Progenitor cell of endocrine pancreas (in vitro differentiated cells): ENCODE measurements at regions not wholly inside any gene's neighbourhood (a gene's known extent, or its start where the extent isn't known, plus 50 kb on each side); places are given as distances from the start of the nearest gene placed in this dataset.

Experiments used
- DNase-seq: peaks from one replicate; pipeline ENCODE4 v3.0.0; 2021; ENCODE audit warnings: low spot score; ENCODE audit not compliant: unreplicated experiment
- H3K27ac Mint-ChIP-seq: 2 replicates; pipeline ENCODE4 v1.8.0; 2021; ENCODE audit warnings: mild to moderate bottlenecking, moderate library complexity, mixed read lengths
- H3K27me3 Mint-ChIP-seq: 2 replicates; pipeline ENCODE4 v1.8.0; 2021; ENCODE audit warnings: mixed read lengths
- H3K36me3 Mint-ChIP-seq: 2 replicates; pipeline ENCODE4 v1.8.0; 2022; ENCODE audit warnings: mixed read lengths; ENCODE audit not compliant: insufficient read depth
- H3K4me1 Mint-ChIP-seq: 2 replicates; pipeline ENCODE4 v1.8.0; 2021; ENCODE audit warnings: low read depth, mixed read lengths
- H3K4me3 Mint-ChIP-seq: 2 replicates; pipeline ENCODE4 v1.8.0; 2021; ENCODE audit warnings: low read depth, mild to moderate bottlenecking, moderate library complexity, mixed read lengths
- H3K9me3 Mint-ChIP-seq: 2 replicates; pipeline ENCODE4 v1.8.0; 2021; ENCODE audit warnings: low read depth, mixed read lengths
- CTCF ChIP-seq: fragments of 200-600 bp; sonication (generic); IDR thresholded peaks from one replicate; pipeline ENCODE4 v1.5.0; 2021; ENCODE audit warnings: antibody characterized with exemption, mild to moderate bottlenecking; ENCODE audit not compliant: unreplicated experiment

- no peak for TF ChIP-seq CTCF
- no peaks in the 10 kb centered on the region for H3K9me3 Mint-ChIP-seq
- H3K4me1 Mint-ChIP-seq, result peaks cover 3% of the 10 kb centered on the region
- H3K27me3 Mint-ChIP-seq, result peaks cover 9% of the 10 kb centered on the region
- no peak overlapping the region for H3K27ac Mint-ChIP-seq
- no peaks in the 10 kb centered on the region for H3K36me3 Mint-ChIP-seq
- no peak overlapping the region for H3K4me3 Mint-ChIP-seq
- DNase-seq, result no peak
Observed at GRCh38 chr11:134543645-134544044, 131.6 kb upstream of the B3GAT1 start.

- H3K27me3 Mint-ChIP-seq, result peaks cover 12% of the 10 kb centered on the region
- H3K27ac Mint-ChIP-seq, result no peak overlapping the region
- H3K36me3 Mint-ChIP-seq, result no peaks in the 10 kb centered on the region
- no peak overlapping the region for H3K4me3 Mint-ChIP-seq
- no peaks in the 10 kb centered on the region for H3K9me3 Mint-ChIP-seq
- TF ChIP-seq CTCF, result no peak
- DNase-seq, result no peak
- peaks cover 3% of the 10 kb centered on the region for H3K4me1 Mint-ChIP-seq
Observed at GRCh38 chr11:134543241-134543640, 131.2 kb upstream of the B3GAT1 start.

- no peak overlapping the region for H3K4me3 Mint-ChIP-seq
- TF ChIP-seq CTCF, result no peak
- no peaks in the 10 kb centered on the region for H3K9me3 Mint-ChIP-seq
Observed at GRCh38 chr11:134542401-134543165, 130.5 kb upstream of the B3GAT1 start.

GRCh38 chr11:134541951-134542350 lies 129.9 kb upstream of the B3GAT1 start:
- no peak for DNase-seq
- H3K9me3 Mint-ChIP-seq, result no peaks in the 10 kb centered on the region
- peaks cover 5% of the 10 kb centered on the region for H3K4me1 Mint-ChIP-seq
- H3K27ac Mint-ChIP-seq, result no peak overlapping the region
- H3K4me3 Mint-ChIP-seq, result no peak overlapping the region
- TF ChIP-seq CTCF, result no peak
- H3K27me3 Mint-ChIP-seq, result peaks cover 18% of the 10 kb centered on the region
- no peaks in the 10 kb centered on the region for H3K36me3 Mint-ChIP-seq

More at GRCh38 chr11:134542401-134543165, 130.5 kb upstream of the B3GAT1 start:
- Mint-ChIP-seq H3K27ac (no peak overlapping the region), H3K4me1 (peaks cover 3% of the 10 kb centered on the region), H3K27me3 (peaks cover 16% of the 10 kb centered on the region), H3K36me3 (no peaks in the 10 kb centered on the region)
- DNase-seq, result no peak

- Mint-ChIP-seq H3K9me3 (no peaks in the 10 kb centered on the region), H3K4me3 (no peak overlapping the region), H3K27ac (no peak overlapping the region), H3K36me3 (no peaks in the 10 kb centered on the region), H3K4me1 (peaks cover 5% of the 10 kb centered on the region), H3K27me3 (peaks cover 18% of the 10 kb centered on the region)
- no peak for TF ChIP-seq CTCF
- no peak for DNase-seq
Observed at GRCh38 chr11:134541355-134541754, 129.3 kb upstream of the B3GAT1 start.
